ENCODE measurements at regions not wholly inside any gene's neighbourhood (a gene's known extent, or its start where the extent isn't known, plus 50 kb on each side); places are given as distances from the start of the nearest gene placed in this dataset.

DNA sequence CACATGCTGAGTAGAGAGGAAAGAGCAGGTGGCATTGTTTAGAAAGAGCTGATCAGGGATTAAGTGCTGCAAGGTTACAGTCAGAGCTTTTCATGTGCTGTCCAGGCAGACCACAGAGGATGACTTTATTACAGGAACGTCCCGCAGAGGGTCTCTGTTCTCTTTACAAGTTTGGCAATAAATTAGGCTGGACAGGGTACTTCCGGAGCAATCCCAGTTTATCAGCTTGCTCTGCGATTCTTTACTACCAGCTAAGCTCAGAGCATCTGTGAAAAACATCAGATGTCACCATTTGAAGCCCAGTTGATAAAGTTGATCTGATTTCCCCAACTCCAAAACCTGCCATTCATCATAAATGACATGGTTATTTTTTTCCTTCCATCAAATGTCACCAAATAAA lies 633.1 kb downstream of the NLGN4X start:
- no peaks in the 10 kb centered on the region for H4K20me1 ChIP-seq (ENCODE audit: insufficient read depth, low read length)
- H3K9ac ChIP-seq (ENCODE audit: low read length), result no peak overlapping the region
- H3K27ac ChIP-seq (ENCODE audit: low read length), result no peak overlapping the region
- no peak overlapping the region for H3K4me3 ChIP-seq (ENCODE audit: low read length)
- no peak overlapping the region for H3K4me2 ChIP-seq (ENCODE audit: low read length)
- H3K79me2 ChIP-seq (ENCODE audit: low read length), result no peaks in the 10 kb centered on the region
- no peaks in the 10 kb centered on the region for H3K9me3 ChIP-seq (ENCODE audit: insufficient read depth, low read length)
- H2AFZ ChIP-seq (ENCODE audit: low read depth, low read length), result no peak overlapping the region
- H3K36me3 ChIP-seq (replicated peaks; ENCODE audit: low read depth, low read length), result no peaks in the 10 kb centered on the region
- no peaks in the 10 kb centered on the region for H3K4me1 ChIP-seq (ENCODE audit: low read length)
- TF ChIP-seq, protein P1, sequence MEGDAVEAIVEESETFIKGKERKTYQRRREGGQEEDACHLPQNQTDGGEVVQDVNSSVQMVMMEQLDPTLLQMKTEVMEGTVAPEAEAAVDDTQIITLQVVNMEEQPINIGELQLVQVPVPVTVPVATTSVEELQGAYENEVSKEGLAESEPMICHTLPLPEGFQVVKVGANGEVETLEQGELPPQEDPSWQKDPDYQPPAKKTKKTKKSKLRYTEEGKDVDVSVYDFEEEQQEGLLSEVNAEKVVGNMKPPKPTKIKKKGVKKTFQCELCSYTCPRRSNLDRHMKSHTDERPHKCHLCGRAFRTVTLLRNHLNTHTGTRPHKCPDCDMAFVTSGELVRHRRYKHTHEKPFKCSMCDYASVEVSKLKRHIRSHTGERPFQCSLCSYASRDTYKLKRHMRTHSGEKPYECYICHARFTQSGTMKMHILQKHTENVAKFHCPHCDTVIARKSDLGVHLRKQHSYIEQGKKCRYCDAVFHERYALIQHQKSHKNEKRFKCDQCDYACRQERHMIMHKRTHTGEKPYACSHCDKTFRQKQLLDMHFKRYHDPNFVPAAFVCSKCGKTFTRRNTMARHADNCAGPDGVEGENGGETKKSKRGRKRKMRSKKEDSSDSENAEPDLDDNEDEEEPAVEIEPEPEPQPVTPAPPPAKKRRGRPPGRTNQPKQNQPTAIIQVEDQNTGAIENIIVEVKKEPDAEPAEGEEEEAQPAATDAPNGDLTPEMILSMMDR (IDR thresholded peaks at IDR 0.05; ENCODE audit: low read depth, low read length), result no peak
- no peak for TF ChIP-seq EZH2phosphoT487 (IDR thresholded peaks at IDR 0.05; ENCODE audit: low read depth)
- no peaks in the 10 kb centered on the region for H3K27me3 ChIP-seq (ENCODE audit: low read depth, low read length)

DNA sequence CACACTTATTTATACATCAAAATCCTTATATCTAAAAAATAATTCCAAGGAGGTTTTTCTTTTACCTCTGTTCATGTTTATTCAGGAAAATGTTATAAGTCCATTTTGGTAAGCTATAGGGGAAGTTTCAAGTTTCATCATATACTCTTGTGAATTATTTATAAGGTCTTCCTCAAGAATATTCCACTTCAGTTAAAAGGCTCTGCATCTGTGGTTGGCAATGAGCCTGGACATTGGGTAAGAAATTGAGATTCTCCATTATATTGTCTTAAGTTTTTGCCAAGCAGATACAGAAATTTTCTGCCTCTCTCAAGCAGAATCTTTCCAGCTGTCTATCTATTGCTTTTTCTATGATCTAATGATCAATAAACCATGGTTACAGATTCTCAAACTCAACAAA lies 641.9 kb downstream of the NLGN4X start:
- Histone ChIP-seq H3K9ac (ENCODE audit: low read length) (no peak overlapping the region), H3K27ac (ENCODE audit: low read length) (no peak overlapping the region), H3K4me1 (ENCODE audit: low read length) (no peaks in the 10 kb centered on the region), H3K36me3 (replicated peaks; ENCODE audit: low read depth, low read length) (no peaks in the 10 kb centered on the region), H4K20me1 (ENCODE audit: insufficient read depth, low read length) (no peaks in the 10 kb centered on the region), H3K9me3 (ENCODE audit: insufficient read depth, low read length) (no peaks in the 10 kb centered on the region), H3K4me3 (ENCODE audit: low read length) (no peak overlapping the region), H3K27me3 (ENCODE audit: low read depth, low read length) (no peaks in the 10 kb centered on the region), H3K4me2 (ENCODE audit: low read length) (no peak overlapping the region), H2AFZ (ENCODE audit: low read depth, low read length) (no peak overlapping the region), H3K79me2 (ENCODE audit: low read length) (no peaks in the 10 kb centered on the region)
- TF ChIP-seq EZH2phosphoT487 (IDR thresholded peaks at IDR 0.05; ENCODE audit: low read depth), result no peak
- TF ChIP-seq, protein P1 (IDR thresholded peaks at IDR 0.05; ENCODE audit: low read depth, low read length), result no peak

DNA sequence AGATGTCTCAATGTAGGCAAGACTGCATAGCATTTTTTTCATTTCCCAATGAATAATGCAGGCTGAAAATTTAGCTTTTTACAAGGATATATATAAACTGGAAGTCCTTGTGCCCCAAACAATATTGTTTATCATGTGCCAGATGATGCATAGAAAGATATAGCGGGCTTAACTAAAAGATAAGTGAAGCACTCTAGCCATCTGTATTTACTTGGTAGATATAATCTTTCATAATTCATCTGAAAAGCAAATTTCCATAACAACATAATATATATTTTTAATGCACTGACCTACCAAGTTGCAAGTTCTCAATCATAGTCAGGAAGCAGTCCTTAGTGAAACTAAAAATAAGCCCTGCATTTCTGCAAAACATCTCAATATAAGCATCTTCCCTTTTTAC lies 653.3 kb downstream of the NLGN4X start:
- Histone ChIP-seq H3K9ac (ENCODE audit: low read length) (no peak overlapping the region), H3K4me3 (ENCODE audit: low read length) (no peak overlapping the region), H3K79me2 (ENCODE audit: low read length) (no peaks in the 10 kb centered on the region), H4K20me1 (ENCODE audit: insufficient read depth, low read length) (no peaks in the 10 kb centered on the region), H3K4me1 (ENCODE audit: low read length) (no peaks in the 10 kb centered on the region), H3K4me2 (ENCODE audit: low read length) (no peak overlapping the region), H3K36me3 (replicated peaks; ENCODE audit: low read depth, low read length) (no peaks in the 10 kb centered on the region), H3K9me3 (ENCODE audit: insufficient read depth, low read length) (no peaks in the 10 kb centered on the region), H3K27me3 (ENCODE audit: low read depth, low read length) (no peaks in the 10 kb centered on the region), H2AFZ (ENCODE audit: low read depth, low read length) (no peak overlapping the region), H3K27ac (ENCODE audit: low read length) (no peak overlapping the region)
- no peak for TF ChIP-seq EZH2phosphoT487 (IDR thresholded peaks at IDR 0.05; ENCODE audit: low read depth)
- TF ChIP-seq, protein P1 (IDR thresholded peaks at IDR 0.05; ENCODE audit: low read depth, low read length), result no peak

DNA sequence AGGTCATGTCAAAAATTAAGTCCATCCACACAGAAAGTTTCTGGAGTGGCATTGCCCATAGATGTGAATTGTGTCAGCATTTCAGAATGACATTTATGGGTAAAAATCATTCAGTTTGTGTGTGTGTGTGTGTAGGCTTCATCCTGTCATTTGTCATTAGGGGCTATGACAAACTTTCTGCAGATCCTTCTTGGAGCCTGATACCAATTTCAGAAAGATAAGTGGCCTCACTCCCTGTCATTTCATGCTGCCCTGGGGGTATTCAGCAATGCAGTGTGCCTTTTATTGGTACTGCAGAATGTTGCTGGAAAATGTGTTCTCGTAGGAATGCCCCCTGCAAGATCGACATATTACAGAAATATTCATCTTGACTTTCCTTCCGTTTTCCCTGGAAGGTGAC lies 659.7 kb downstream of the NLGN4X start:
- no peaks in the 10 kb centered on the region for H3K79me2 ChIP-seq (ENCODE audit: low read length)
- H3K4me2 ChIP-seq (ENCODE audit: low read length), result no peak overlapping the region
- no peaks in the 10 kb centered on the region for H3K27me3 ChIP-seq (ENCODE audit: low read depth, low read length)
- H4K20me1 ChIP-seq (ENCODE audit: insufficient read depth, low read length), result no peaks in the 10 kb centered on the region
- TF ChIP-seq EZH2phosphoT487 (IDR thresholded peaks at IDR 0.05; ENCODE audit: low read depth), result no peak
- TF ChIP-seq, protein P1 (IDR thresholded peaks at IDR 0.05; ENCODE audit: low read depth, low read length), result no peak
- no peaks in the 10 kb centered on the region for H3K4me1 ChIP-seq (ENCODE audit: low read length)
- H3K9ac ChIP-seq (ENCODE audit: low read length), result no peak overlapping the region
- no peak overlapping the region for H2AFZ ChIP-seq (ENCODE audit: low read depth, low read length)
- H3K27ac ChIP-seq (ENCODE audit: low read length), result no peak overlapping the region
- H3K36me3 ChIP-seq (replicated peaks; ENCODE audit: low read depth, low read length), result no peaks in the 10 kb centered on the region
- H3K9me3 ChIP-seq (ENCODE audit: insufficient read depth, low read length), result no peaks in the 10 kb centered on the region
- no peak overlapping the region for H3K4me3 ChIP-seq (ENCODE audit: low read length)

Data from OCI-LY3 (cell line).